Esophagus squamous epithelium (tissue), 4 donors: ENCODE measurements at regions not wholly inside any gene's neighbourhood (a gene's known extent, or its start where the extent isn't known, plus 50 kb on each side); places are given as distances from the start of the nearest gene placed in this dataset.

Experiments used
- CTCF ChIP-seq, 6 experiments: fragments of 450-650 bp in 4 of 6; fragments of 200-600 bp in 2 of 6; sonication (generic) in 2 of 6; IDR thresholded peaks; one replicate each; pipeline ENCODE4 v1.5.1; 2016 to 2019; ENCODE audit warnings: antibody characterized with exemption in 6 of 6, mild to moderate bottlenecking in 4 of 6, moderate library complexity in 4 of 6
- POLR2A ChIP-seq, 4 donors: fragments of 450-650 bp; IDR thresholded peaks; one replicate each; pipeline ENCODE4 v1.6.1; 2017; ENCODE audit warnings: antibody characterized with exemption in 4 of 4, mild to moderate bottlenecking in 4 of 4, moderate library complexity in 3 of 4

DNA sequence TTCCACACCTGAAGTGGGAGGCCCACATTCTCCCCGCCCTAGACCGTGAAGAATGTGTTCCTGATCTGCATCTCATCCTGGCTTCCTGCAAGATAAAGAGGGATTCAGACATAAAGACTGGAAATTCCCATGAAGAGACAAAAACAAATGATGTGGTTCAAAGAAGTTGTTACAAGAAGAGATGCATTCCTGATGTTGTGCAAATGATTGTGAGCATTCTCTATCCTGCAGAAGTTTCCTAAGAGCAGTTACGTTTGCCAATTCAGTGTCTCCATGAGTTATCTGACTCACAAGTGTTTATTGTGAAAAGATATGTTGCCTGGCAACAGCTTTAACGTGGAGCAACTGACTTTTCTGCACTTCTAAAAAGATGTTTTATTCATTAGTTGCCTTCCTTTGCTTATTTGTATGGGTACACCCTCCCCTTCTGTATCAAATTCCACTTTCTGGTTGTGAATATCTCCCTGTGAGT is 107.8 kb downstream of the ZIC4 start:
- TF ChIP-seq POLR2A (IDR thresholded peaks at IDR 0.05) (no peak), CTCF (IDR thresholded peaks at IDR 0.05) (no peak)
